HG03457 (cell line): ENCODE measurements at regions not wholly inside any gene's neighbourhood (a gene's known extent, or its start where the extent isn't known, plus 50 kb on each side); places are given as distances from the start of the nearest gene placed in this dataset.

Experiments
- ATAC-seq: cut with Tn5 transposase; IDR thresholded peaks from one replicate; pipeline ENCODE4 v1.9.1; 2021; ENCODE audit warnings: moderate number of reproducible peaks; ENCODE audit not compliant: unreplicated experiment

DNA sequence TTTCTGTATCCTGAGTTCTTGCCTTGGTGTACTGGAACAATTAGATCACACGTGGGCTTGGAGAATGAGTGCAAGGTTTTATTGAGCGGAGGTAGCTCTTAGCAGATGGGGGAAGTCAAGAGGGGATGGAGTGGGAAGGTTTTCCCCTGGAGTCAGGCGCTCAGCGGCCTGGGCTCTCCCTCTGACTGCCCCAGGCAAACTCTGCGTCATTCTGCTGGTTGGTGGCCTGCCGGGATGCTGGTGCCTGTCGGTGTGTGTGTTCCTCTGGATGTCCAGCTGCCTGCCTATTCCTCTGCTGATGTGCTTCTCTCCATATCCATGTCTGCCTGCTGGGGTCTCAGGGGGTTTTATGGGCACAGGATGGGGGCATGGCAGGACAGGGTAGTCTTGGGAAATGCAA lies 111.0 kb downstream of the TRIB2 start:
- no peak for ATAC-seq

- ATAC-seq = no peak
Observed at GRCh38 chr2:12828980-12829379, 112.2 kb downstream of the TRIB2 start.

DNA sequence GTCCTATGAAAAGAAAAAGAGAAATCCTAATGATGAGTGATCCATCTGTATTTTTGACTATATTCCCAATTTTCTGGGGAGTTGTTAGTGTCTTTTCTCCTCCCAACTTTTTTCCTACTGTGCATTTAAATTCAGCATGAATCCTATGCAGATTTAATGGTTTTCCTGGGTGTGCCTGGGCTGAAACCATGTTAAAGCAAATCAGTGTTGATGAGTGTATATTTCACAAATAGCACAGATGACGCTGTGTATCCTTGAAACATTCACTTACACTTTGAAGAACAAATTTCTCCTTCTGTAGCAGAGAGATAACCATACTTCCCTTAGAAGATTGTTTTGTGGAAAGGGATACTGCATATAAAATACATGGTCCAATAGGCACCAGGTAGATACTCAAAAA lies 114.3 kb downstream of the TRIB2 start:
- ATAC-seq = no peak

GRCh38 chr2:12834239-12834638 lies 117.5 kb downstream of the TRIB2 start:
- ATAC-seq = no peak

DNA sequence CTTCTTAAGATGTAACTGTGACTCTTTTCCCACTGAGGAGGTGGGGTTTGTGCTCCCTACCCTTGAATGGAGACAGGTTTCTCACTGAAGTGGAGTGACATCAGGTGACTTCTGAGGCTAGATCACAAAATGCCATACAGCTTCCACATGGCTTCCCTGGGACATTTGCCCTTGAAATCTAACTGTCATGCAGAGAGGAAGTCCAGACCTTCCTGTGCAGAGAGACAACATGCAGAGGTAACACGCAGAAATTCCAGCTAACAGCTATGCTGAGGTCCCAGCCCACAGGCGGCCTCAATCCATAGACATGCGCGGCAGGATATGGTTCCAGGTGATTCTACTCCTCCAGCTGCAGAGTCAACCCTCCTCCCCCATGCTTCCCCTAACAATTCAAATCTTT lies 119.0 kb downstream of the TRIB2 start:
- ATAC-seq = no peak

- no peak for ATAC-seq
Observed at GRCh38 chr2:12839339-12839738, 122.6 kb downstream of the TRIB2 start.

- no peak for ATAC-seq
Observed at GRCh38 chr2:12841021-12841420, 124.3 kb downstream of the TRIB2 start.

DNA sequence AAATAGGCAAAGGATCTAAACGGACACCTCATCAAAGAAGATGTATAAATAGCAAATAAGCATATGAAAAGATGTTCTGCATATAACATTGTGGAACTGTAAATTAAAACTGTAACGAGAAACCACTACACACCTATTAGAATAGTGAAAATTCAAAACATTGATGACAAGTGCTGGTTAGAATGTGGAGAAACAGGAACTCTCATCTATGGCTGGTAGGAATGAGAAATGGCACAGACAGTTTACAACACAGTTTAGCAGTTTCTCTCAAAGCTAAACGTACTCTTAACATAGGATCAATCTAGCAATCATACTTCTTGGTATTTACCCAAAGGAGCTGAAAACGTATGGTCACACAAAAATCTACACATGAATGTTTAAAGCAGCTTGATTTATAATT lies 126.2 kb downstream of the TRIB2 start:
- no peak for ATAC-seq

DNA sequence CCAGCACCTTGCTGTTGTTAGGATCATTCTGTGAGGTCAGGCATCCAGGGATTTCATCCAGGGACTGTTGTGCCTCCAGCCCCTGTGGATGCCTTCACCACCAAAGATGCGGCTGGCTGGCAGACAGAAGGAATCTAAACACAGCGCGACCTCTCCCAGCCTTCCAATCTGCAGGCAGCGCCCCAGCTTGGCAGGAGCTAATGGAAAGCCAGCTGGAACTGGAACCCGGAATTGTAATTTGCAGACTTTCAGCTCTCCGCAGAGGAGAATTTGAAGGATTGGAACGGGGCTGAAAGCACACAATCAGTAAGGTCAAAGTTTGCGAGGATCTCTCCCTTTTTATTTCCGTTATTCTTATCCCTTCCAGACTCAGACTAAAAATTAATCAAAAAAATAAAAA lies 127.8 kb downstream of the TRIB2 start:
- no peak for ATAC-seq

DNA sequence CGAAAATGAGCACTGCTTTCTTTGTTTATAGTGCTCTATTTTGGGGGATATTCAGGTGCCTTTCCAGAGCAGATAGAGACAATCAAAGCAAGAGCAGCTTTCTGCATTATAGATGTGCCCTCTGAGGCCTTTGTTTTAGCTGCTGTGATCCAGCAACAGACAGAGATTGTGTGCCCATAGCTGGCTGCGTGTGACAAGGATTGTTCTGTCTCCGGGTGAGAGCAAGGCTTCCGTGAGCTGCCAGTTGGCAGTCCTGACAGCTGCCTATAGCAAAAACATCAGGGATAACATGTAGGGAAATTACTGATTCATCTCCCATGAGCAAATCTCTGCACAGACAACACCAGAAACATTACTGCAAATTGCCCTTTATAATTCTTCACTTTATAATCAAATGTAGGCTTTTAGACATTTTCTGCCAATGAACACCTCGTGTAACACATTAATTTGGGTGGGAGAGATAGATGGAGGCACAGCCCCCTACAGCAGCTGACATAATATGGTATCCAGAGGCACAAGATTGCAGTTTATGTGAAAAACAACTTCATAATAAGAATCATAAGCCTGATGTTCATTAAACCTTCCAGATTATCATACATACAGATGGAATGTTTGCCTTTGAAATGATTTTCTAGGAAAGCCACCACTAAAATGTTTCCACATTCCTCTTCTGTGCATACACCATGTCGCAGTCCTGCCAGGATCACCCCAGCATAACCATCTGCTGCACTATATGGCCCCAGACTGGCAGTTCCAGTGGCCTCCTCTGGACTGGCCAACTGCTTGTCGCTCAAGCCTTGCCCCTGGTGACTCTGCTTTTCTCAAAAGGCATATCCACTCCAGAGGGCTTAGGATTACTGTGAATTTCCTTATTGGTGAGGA lies 131.2 kb downstream of the TRIB2 start:
- no peak for ATAC-seq

DNA sequence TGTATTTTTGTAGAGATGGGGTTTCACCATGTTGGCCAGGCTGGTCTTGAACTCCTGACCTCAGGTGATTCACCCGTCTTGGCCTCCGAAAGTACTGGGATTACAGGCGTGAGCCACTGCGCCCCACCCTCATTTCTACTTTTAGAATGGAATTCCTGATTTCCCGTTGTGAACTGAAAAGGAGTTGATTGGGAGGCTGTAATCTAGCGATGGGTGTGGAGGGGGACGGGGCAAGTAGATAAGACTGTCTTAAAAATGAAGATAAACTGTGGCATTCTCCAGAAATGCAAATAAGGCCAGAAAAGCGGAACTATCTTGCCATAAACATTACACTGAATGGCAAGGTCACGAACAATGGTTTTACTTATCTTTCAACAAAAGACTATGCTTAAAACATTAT lies 135.4 kb downstream of the TRIB2 start:
- ATAC-seq = no peak

DNA sequence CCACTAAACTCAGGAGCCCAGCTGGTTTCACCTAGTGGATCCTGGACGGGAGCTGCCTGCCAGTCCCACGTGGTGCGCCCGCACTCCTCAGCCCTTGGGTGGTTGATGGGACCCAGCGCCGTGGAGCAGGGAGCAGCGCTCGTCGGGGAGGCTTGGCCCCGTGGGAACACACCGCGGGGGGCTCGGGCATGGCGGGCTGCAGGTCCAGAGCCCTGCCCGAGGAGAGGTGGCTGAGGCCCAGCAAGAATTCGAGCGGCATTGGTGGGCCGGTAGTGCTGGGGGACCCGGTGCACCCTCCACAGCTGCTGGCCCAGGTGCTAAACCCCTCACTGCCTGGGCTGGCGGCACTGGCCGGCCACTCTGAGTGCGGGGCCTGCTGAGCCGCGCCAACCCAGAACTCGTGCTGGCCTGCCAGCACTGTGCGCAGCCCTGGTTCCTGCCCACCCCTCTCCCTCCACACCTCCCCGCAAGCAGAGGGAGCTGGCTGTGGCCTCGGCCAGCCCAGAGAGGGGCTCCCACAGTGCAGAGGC lies 137.3 kb downstream of the TRIB2 start:
- no peak for ATAC-seq

DNA sequence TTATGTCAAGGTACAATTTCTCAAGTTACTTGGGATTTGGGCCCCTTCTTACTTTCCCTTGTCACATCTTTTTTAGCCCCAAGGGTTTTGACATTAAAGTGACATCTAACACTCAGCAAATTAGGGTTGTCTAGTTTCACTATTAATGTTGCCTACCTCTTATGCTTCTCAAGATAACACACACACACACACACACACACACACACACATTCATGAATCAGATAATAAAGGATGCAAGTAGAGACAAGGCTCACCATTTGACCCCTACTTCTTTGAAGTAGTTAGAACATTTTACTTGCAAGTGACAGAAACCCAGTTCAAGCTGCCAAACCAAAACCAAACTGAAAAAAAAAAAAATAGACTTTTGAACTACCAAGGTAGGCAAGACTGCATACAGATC lies 138.8 kb downstream of the TRIB2 start:
- ATAC-seq = no peak

DNA sequence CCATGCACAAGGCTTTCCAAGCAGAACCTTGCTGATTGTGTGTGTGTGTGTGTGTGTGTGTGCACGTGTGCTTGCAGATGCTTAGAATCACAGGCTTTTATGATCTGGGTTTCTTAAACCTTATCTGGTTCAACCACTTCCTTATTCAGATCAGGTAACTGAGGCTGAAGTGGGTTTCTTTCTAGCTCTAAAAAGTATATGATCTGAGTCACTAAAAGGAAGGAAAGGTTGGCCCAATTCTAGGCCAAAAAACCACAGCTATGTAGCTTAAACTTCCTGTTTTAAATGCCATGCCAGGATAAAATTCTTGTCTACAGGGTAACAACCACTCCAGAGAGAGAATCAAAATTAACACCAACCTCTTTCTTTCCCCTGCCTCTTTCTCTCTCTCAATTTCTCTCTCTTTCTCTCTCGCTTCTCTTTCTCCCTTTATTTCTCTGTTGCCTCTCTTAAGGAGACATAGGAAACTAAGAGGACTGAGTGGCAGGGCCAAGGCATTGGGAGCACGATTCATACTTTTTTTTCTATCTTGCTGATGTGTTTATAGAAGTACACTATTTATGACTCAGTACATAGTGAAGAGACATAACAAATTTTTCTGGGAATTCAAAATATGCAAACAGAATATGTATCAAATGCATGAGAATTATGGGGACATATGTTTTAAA lies 140.3 kb downstream of the TRIB2 start:
- ATAC-seq = no peak

- ATAC-seq = no peak
Observed at GRCh38 chr2:12857891-12858290, 141.2 kb downstream of the TRIB2 start.

DNA sequence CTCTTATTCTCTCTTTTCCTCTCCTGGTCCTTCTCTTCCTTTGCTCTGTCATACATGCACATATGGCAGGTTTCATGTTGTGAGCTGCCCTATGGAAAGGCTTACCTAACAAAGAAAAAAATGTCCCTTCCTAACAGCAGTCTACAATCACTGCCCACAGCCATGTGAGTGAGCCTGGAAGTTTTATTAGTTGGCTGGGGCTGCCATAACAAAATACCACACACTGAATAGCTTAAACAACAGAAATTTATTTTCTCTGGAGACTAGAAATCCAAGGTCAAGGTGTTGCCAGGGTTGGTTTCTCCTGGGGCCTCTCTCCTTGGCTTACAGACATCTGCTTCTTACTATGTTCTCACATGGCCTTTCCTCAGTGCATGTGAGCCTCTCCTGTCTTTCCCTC lies 142.1 kb downstream of the TRIB2 start:
- no peak for ATAC-seq

DNA sequence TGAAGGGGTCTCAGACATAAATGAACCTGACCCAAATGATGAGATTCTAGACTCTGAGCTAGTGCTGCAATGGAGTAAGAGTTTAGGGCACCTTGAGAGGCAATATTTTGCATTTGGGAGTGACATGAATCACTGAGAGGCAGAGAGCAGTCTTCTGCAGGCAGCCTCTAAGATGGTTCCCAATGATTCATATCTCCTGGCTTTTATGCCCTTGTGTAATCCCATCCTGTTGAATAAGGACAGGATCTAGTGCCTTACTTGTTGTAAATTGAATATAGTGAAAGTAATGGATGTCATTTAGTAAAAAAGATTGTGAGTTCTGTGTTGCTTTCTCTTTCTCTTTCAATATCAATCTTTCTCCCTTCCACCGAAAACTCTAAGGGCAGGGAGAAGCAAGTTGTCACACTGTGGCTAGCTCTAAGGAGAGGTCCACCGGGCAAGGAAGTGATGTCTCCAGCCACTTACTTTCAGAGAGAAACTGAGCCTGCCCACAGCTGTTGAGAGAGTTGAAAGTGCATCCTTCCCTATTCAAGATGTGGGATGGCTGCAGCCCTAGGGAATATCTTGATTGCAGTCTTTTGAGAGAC lies 144.7 kb downstream of the TRIB2 start:
- ATAC-seq = no peak

DNA sequence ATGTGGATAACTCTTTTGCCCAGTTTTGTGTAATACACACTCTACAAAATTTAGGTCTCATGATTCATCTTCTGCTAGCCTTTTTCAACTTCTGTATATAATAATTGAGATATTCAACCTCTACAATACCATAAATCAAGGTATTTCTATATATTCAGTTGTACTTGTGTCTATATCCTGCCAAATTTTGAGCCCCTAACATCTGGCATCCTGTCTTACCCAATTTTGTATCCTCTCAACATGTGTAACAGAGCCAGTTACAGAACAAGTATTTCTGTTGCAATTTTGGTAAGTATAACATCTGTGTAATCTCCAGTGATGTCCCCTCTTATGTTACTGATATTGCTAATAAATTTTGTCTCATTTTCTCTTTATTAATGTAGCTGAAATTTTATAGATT lies 145.8 kb downstream of the TRIB2 start:
- ATAC-seq = no peak

DNA sequence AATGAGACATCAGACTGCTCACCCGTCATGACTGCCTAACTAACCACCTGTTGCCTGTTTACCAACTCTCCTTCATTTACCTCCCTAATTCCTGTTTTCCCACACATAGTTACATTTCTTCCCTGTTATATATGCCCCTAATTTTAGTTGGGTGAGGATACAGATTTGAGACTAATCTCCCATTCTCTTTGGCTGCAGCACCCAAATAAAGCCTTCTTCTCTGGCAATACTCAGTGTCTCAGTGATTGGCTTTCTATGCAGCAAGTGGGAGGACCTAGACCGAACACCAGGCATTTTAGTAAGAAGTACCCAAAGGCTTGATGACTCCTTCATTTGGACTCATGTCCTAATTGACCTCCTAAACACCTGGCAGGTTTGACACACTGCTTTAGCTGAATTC lies 147.2 kb downstream of the TRIB2 start:
- ATAC-seq = no peak

- no peak for ATAC-seq
Observed at GRCh38 chr2:12867631-12868287, 151.0 kb downstream of the TRIB2 start.

DNA sequence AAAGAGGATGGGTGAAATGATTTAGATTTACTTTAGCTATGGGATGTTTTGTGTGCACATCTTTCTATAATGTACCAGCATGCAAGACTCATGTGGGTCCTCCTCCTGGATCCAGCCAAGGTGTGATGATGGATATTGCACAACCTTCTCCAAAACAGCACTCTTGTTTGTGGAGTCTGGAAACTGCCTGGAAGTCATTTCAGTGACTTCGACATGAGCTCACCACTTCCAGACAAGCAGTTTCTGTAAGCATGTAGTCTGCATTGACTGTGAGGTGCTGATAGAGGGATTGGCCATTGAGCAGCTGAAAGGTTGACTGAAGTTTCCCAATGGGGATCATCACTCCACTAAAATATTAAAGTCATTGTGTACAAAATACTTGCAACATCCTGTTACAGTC lies 154.0 kb downstream of the TRIB2 start:
- ATAC-seq = no peak
